KMS-11 (cell line): ENCODE measurements at regions not wholly inside any gene's neighbourhood (a gene's known extent, or its start where the extent isn't known, plus 50 kb on each side); places are given as distances from the start of the nearest gene placed in this dataset.

Source experiments
- H2AFZ ChIP-seq: fragments of 200-600 bp; sonication (generic); 2 replicates; pipeline ENCODE4 v1.6.1; 2016; ENCODE audit warnings: antibody characterized with exemption, mixed run types, low read depth
- H3K27ac ChIP-seq: fragments of 200-600 bp; sonication (generic); 2 replicates; pipeline ENCODE4 v1.6.1; 2016; ENCODE audit warnings: mild to moderate bottlenecking, mixed run types
- H3K27me3 ChIP-seq: fragments of 200-600 bp; sonication (generic); 2 replicates; pipeline ENCODE4 v1.6.1; 2017; ENCODE audit warnings: mild to moderate bottlenecking, low read depth, mixed run types, moderate library complexity; ENCODE audit not compliant: insufficient read depth
- H3K36me3 ChIP-seq: fragments of 200-600 bp; sonication (generic); 2 replicates; pipeline ENCODE4 v1.6.1; 2017; ENCODE audit warnings: mild to moderate bottlenecking, mixed run types; ENCODE audit not compliant: insufficient read depth
- H3K4me1 ChIP-seq: fragments of 200-600 bp; sonication (generic); 2 replicates; pipeline ENCODE4 v1.6.1; 2016; ENCODE audit warnings: mild to moderate bottlenecking, low read depth, mixed run types; ENCODE audit not compliant: poor library complexity, severe bottlenecking
- H3K4me2 ChIP-seq: fragments of 200-600 bp; sonication (generic); 2 replicates; pipeline ENCODE4 v1.7.0; 2016; ENCODE audit warnings: mild to moderate bottlenecking, mixed run types
- H3K4me3 ChIP-seq: fragments of 200-600 bp; sonication (generic); IDR thresholded peaks from 2 replicates; pipeline ENCODE4 v1.6.1; 2017; ENCODE audit warnings: low read depth, low read length, mixed read lengths; ENCODE audit not compliant: insufficient read depth
- H3K79me2 ChIP-seq: fragments of 200-600 bp; sonication (generic); 2 replicates; pipeline ENCODE4 v1.6.1; 2016; ENCODE audit warnings: low read depth, mixed run types; ENCODE audit not compliant: insufficient read depth
- H3K9ac ChIP-seq: fragments of 200-600 bp; sonication (generic); 2 replicates; pipeline ENCODE4 v1.6.1; 2016; ENCODE audit warnings: mild to moderate bottlenecking, mixed run types
- H4K20me1 ChIP-seq: fragments of 200-600 bp; sonication (generic); 2 replicates; pipeline ENCODE4 v1.6.1; 2016; ENCODE audit warnings: mild to moderate bottlenecking, mixed run types; ENCODE audit not compliant: insufficient read depth
- CTCF ChIP-seq: fragments of 200-600 bp; sonication (generic); conservative IDR thresholded peaks from 2 replicates; pipeline ENCODE4 v1.6.1; 2017; ENCODE audit warnings: low read depth, mild to moderate bottlenecking, antibody characterized with exemption, low read length, moderate library complexity, mixed read lengths

GRCh38 chr1:217106231-217106901, 383.1 kb upstream of the ESRRG start:
- Histone ChIP-seq H4K20me1 (no peaks in the 10 kb centered on the region), H3K4me3 (no peak overlapping the region), H3K4me1 (no peaks in the 10 kb centered on the region), H3K9ac (no peak overlapping the region), H3K27me3 (no peaks in the 10 kb centered on the region), H3K4me2 (no peak overlapping the region), H3K36me3 (no peaks in the 10 kb centered on the region), H3K27ac (no peak overlapping the region), H3K79me2 (no peaks in the 10 kb centered on the region), H2AFZ (no peak overlapping the region)
- no peak for TF ChIP-seq CTCF

GRCh38 chr1:217105437-217105836, 382.2 kb upstream of the ESRRG start:
- TF ChIP-seq CTCF: no peak
- no peaks in the 10 kb centered on the region for H4K20me1 ChIP-seq

GRCh38 chr1:217097819-217098218, 374.6 kb upstream of the ESRRG start:
- no peak overlapping the region for H3K4me3 ChIP-seq
- H3K9ac ChIP-seq: no peak overlapping the region

More at GRCh38 chr1:217105437-217105836, 382.2 kb upstream of the ESRRG start:
- Histone ChIP-seq H3K79me2 (no peaks in the 10 kb centered on the region), H3K27me3 (no peaks in the 10 kb centered on the region), H3K9ac (no peak overlapping the region), H2AFZ (no peak overlapping the region), H3K36me3 (no peaks in the 10 kb centered on the region), H3K4me1 (no peaks in the 10 kb centered on the region), H3K4me3 (no peak overlapping the region), H3K27ac (no peak overlapping the region), H3K4me2 (no peak overlapping the region)

GRCh38 chr1:217096200-217096599, 373.0 kb upstream of the ESRRG start:
- Histone ChIP-seq H3K27ac (no peak overlapping the region), H3K79me2 (no peaks in the 10 kb centered on the region), H3K4me1 (no peaks in the 10 kb centered on the region), H3K4me3 (no peak overlapping the region), H3K36me3 (no peaks in the 10 kb centered on the region), H4K20me1 (no peaks in the 10 kb centered on the region), H2AFZ (no peak overlapping the region), H3K27me3 (no peaks in the 10 kb centered on the region), H3K4me2 (no peak overlapping the region), H3K9ac (no peak overlapping the region)
- no peak for TF ChIP-seq CTCF

More at GRCh38 chr1:217097819-217098218, 374.6 kb upstream of the ESRRG start:
- H3K4me2 ChIP-seq: no peak overlapping the region
- no peak overlapping the region for H3K27ac ChIP-seq
- no peak for TF ChIP-seq CTCF
- no peaks in the 10 kb centered on the region for H3K36me3 ChIP-seq
- H3K79me2 ChIP-seq: no peaks in the 10 kb centered on the region
- H4K20me1 ChIP-seq: no peaks in the 10 kb centered on the region
- H2AFZ ChIP-seq: no peak overlapping the region
- no peaks in the 10 kb centered on the region for H3K4me1 ChIP-seq
- no peaks in the 10 kb centered on the region for H3K27me3 ChIP-seq
